HEK293T (cell line): ENCODE measurements at regions not wholly inside any gene's neighbourhood (a gene's known extent, or its start where the extent isn't known, plus 50 kb on each side); places are given as distances from the start of the nearest gene placed in this dataset.

ENCODE experiments used
- CTCF ChIA-PET: fragments of 350-600 bp; formaldehyde crosslinking; extraction: SDS; loops from one replicate; lab custom pipeline; 2021; ENCODE audit warnings: antibody characterized with exemption, inconsistent platforms; lab: Yijun Ruan, JAX
- POLR2A ChIA-PET: fragments of 350-600 bp; formaldehyde crosslinking; extraction: SDS; loops from one replicate; lab custom pipeline; 2020; ENCODE audit warnings: antibody characterized with exemption, inconsistent platforms; lab: Yijun Ruan, JAX
- DNase-seq: peaks from one replicate; pipeline ENCODE4 v3.0.0; 2012; ENCODE audit warnings: mixed read lengths; ENCODE audit errors: extremely low spot score
- ARNT ChIP-seq: fragments of 450-650 bp; IDR thresholded peaks from 2 replicates; pipeline ENCODE4 v1.6.1; 2017; ENCODE audit warnings: mild to moderate bottlenecking
- BHLHE40 ChIP-seq: fragments of 450-650 bp; IDR thresholded peaks from 2 replicates; pipeline ENCODE4 v1.6.1; 2016; ENCODE audit warnings: mild to moderate bottlenecking, moderate library complexity, borderline replicate concordance
- CTBP1 ChIP-seq: fragments of 450-650 bp; IDR thresholded peaks from 2 replicates; pipeline ENCODE4 v1.6.1; 2016; ENCODE audit warnings: borderline replicate concordance
- ELF4 ChIP-seq: fragments of 450-650 bp; IDR thresholded peaks from 2 replicates; pipeline ENCODE4 v1.6.1; 2017; ENCODE audit warnings: antibody characterized with exemption
- FOXA1 ChIP-seq: fragments of 450-650 bp; IDR thresholded peaks from 2 replicates; pipeline ENCODE4 v1.6.1; 2016; ENCODE audit warnings: mild to moderate bottlenecking
- FOXK2 ChIP-seq: fragments of 450-650 bp; IDR thresholded peaks from 2 replicates; pipeline ENCODE4 v1.6.1; 2016; ENCODE audit warnings: mild to moderate bottlenecking
- FOXM1 ChIP-seq: fragments of 450-650 bp; IDR thresholded peaks from 2 replicates; pipeline ENCODE4 v1.6.1; 2017; ENCODE audit warnings: mild to moderate bottlenecking, borderline replicate concordance
- HDGF ChIP-seq: fragments of 450-650 bp; IDR thresholded peaks from 2 replicates; pipeline ENCODE4 v1.6.1; 2017; ENCODE audit warnings: antibody characterized with exemption, borderline replicate concordance
- L3MBTL2 ChIP-seq: fragments of 450-650 bp; conservative IDR thresholded peaks from 2 replicates; pipeline ENCODE4 v1.6.1; 2016; ENCODE audit warnings: mild to moderate bottlenecking
- LEF1 ChIP-seq: fragments of 450-650 bp; IDR thresholded peaks from 2 replicates; pipeline ENCODE4 v1.6.1; 2017; ENCODE audit warnings: mild to moderate bottlenecking, borderline replicate concordance
- NFRKB ChIP-seq: fragments of 450-650 bp; IDR thresholded peaks from 2 replicates; pipeline ENCODE4 v1.6.1; 2016; ENCODE audit warnings: mild to moderate bottlenecking, moderate library complexity
- SP1 ChIP-seq: fragments of 450-650 bp; IDR thresholded peaks from 2 replicates; pipeline ENCODE4 v1.6.1; 2017
- SUZ12 ChIP-seq: fragments of 450-650 bp; IDR thresholded peaks from 2 replicates; pipeline ENCODE4 v1.6.1; 2016; ENCODE audit warnings: mild to moderate bottlenecking
- TARDBP ChIP-seq: fragments of 450-650 bp; IDR thresholded peaks from 2 replicates; pipeline ENCODE4 v1.6.1; 2016
- ZNF384 ChIP-seq: fragments of 450-650 bp; IDR thresholded peaks from 2 replicates; pipeline ENCODE4 v1.6.1; 2016
- TF ChIP-seq, protein P1 (sequence below): fragments of 450-650 bp; IDR thresholded peaks from 2 replicates; pipeline ENCODE4 v1.6.1; 2016

DNA sequence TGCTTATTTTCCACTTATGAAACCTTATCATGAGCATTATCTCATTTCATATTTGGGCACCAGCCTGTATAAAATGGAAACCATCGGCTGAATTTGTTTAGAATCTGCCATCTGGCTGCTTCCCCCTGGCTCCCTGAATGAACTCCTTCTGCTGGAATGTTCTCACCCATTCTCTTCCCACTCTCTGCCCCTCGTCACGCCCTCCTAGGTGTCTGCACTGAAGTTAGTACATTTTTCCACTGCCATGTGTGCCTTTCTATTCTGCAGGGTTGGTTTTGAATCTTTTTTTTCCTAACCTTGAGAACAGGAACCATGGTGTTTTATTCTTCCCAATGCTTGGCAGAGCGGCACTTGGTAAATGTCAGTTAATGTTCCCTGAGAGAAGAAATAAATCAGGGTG lies 359.7 kb downstream of the MLLT3 start:
- no peak for TF ChIP-seq CTBP1
- TF ChIP-seq, protein P1, sequence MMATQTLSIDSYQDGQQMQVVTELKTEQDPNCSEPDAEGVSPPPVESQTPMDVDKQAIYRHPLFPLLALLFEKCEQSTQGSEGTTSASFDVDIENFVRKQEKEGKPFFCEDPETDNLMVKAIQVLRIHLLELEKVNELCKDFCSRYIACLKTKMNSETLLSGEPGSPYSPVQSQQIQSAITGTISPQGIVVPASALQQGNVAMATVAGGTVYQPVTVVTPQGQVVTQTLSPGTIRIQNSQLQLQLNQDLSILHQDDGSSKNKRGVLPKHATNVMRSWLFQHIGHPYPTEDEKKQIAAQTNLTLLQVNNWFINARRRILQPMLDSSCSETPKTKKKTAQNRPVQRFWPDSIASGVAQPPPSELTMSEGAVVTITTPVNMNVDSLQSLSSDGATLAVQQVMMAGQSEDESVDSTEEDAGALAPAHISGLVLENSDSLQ: no peak
- TF ChIP-seq SP1: no peak
- TF ChIP-seq SUZ12: no peak
- TF ChIP-seq NFRKB: no peak
- TF ChIP-seq ZNF384: no peak
- TF ChIP-seq L3MBTL2: no peak
- no peak for TF ChIP-seq ELF4
- TF ChIP-seq FOXA1: no peak
- TF ChIP-seq BHLHE40: no peak
- DNase-seq: no peak
- ChIA-PET POLR2A (no interaction called here), CTCF (no interaction called here)

DNA sequence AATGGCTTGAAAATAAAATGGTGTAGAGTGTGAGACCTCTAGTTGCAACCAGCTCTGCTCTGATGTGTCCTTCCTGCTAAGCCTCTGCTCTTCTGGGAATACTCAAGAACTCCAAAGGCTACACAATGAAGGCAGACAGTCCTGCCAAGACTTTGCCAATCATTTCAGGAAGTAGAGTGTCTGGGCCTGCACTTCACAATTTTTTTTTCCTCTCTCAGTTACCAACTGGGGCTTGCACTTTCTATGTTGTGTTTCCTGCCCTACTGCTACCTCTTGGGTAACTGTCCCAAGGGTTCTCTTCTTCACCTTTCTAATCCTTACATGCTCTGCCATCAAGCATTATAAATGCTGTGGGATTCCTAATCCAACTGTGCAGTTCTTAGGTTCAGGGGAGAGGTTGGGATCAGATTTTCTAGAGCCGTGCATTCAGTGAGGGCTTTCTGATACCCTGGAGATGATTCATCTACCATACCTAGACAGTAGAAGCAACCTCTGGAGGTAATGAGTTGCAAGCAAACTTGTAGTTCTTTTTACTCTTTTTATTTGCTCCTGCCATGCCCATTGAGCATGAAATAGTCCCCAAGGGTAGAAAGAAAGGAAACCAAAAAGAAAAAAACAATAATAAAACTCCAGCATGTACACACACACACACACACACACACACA lies 365.9 kb downstream of the MLLT3 start:
- TF ChIP-seq NFRKB (no peak), TARDBP (no peak), ZNF384 (no peak), ELF4 (no peak), SP1 (no peak), BHLHE40 (no peak), ARNT (no peak), HDGF (no peak), L3MBTL2 (no peak), FOXM1 (no peak)
- CTCF ChIA-PET: no interaction called here
- POLR2A ChIA-PET: no interaction called here
- no peak for DNase-seq

DNA sequence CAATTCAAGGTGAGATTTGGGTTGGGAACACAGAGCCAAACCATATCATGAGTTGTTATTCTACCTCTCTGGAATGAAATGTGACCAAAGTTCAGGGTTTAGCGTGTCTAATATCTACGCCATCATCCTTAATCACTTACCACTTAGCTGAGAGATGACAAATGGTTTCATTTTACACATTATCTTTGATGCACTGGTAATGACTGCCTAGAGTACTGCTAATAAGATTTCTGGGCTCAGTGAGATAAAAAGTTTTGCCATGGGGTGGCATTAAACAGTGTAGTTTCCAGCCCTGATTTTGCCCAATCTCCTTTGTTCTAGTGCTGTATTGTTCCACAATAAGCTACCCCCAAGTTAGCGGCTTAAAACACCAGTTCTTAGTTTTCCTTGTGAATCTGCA lies 367.2 kb downstream of the MLLT3 start:
- POLR2A ChIA-PET: no interaction called here
- no peak for DNase-seq
- CTCF ChIA-PET: no interaction called here
- TF ChIP-seq ZNF384: no peak
- no peak for TF ChIP-seq TARDBP
- no peak for TF ChIP-seq NFRKB
- no peak for TF ChIP-seq SUZ12
- no peak for TF ChIP-seq CTBP1
- no peak for TF ChIP-seq BHLHE40
- no peak for TF ChIP-seq FOXM1
- no peak for TF ChIP-seq ELF4

DNA sequence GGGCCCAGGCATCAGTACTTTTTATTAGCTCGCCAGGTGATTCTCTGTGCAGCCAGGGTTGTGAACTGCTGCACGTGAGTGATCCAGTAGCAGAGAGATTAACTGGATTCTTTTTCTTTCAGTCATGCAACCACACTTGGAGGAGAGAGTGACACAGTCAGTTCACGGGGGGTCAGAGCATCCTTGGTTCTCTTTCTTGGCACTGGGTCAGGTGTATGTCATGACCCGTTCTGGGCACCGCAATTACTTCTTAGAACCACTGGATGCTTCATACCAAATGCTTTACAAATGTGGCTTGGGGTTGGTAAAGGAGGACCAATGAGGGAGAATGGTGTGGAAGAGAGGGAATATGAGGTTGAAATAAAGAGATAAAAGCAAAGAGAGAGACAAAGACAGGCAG lies 368.7 kb downstream of the MLLT3 start:
- no peak for DNase-seq
- no peak for TF ChIP-seq SUZ12
- TF ChIP-seq TARDBP: no peak
- TF ChIP-seq, protein P1: no peak
- no peak for TF ChIP-seq LEF1
- TF ChIP-seq FOXK2: no peak
- no peak for TF ChIP-seq NFRKB
- TF ChIP-seq L3MBTL2: no peak
- no peak for TF ChIP-seq ZNF384
- no peak for TF ChIP-seq HDGF
- no peak for TF ChIP-seq BHLHE40
- no peak for TF ChIP-seq SP1
- no peak for TF ChIP-seq FOXA1
- TF ChIP-seq FOXM1: no peak
- TF ChIP-seq ARNT: no peak
- no peak for TF ChIP-seq ELF4
- TF ChIP-seq CTBP1: no peak
- ChIA-PET CTCF (no interaction called here), POLR2A (no interaction called here)

DNA sequence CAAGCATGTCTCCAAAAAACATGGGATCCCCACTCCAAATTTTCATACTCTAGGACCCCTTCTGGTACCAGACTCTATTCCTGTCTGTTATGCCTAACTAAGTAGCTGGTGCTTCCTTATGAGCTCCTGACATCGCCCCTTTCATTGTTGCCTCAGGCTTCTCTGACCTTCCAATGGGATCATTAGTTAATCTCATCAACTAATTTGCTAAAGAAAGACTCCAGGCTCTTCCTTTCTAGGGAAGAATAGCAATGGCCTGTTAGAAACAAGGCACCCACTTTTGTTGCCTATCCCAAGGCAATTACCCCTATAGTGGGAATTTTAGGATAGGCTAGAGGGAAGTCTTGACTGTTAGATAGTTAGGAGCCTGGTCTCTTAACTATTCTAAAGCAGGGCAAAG lies 369.5 kb downstream of the MLLT3 start:
- POLR2A ChIA-PET: no interaction called here
- TF ChIP-seq LEF1 (no peak), FOXM1 (no peak), L3MBTL2 (no peak), SUZ12 (no peak), FOXA1 (no peak), ZNF384 (no peak), ARNT (no peak), BHLHE40 (no peak), ELF4 (no peak), TARDBP (no peak), NFRKB (no peak), CTBP1 (no peak), HDGF (no peak), SP1 (no peak), FOXK2 (no peak)
- TF ChIP-seq, protein P1: no peak
- DNase-seq: no peak
- CTCF ChIA-PET: no interaction called here

DNA sequence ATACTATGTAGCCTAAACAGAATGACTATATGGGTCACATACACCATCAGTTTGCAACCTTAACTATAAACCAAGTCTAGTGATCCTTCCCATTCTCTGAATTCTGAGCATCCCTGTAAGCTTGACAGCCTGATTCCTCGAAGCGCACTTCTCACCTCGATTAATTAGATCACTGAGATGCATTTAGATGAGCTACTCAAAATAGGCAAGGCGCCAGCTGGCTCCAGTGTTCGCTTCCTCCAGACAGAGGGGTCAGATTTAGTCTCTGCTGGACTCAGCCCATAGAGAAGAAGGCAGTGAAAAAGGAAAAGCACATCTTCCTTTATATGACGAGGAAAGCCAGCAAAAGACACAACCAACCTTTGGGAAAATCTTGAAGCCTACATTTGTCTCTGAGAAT lies 371.5 kb downstream of the MLLT3 start:
- POLR2A ChIA-PET: no interaction called here

More for the DNA sequence above, 371.5 kb downstream of the MLLT3 start:
- no peak for DNase-seq
- CTCF ChIA-PET: no interaction called here
- TF ChIP-seq ARNT: no peak
- no peak for TF ChIP-seq CTBP1
